HL-60/S4 treated with phorbol 12-myristate 13-acetate at 8.2 ng/mL for 4 days and 3 days (cell line): ENCODE measurements at regions not wholly inside any gene's neighbourhood (a gene's known extent, or its start where the extent isn't known, plus 50 kb on each side); places are given as distances from the start of the nearest gene placed in this dataset.
"Not testable (repeated sequence)": the region's sequence is repeated elsewhere in the genome, so short reads cannot be mapped to it uniquely, and the experiment has no call there.

Source experiments
- in situ Hi-C: fragments of 300-500 bp; cut with MboI; formaldehyde crosslinking; loops from 2 replicates; pipeline ENCODE4 v1.15.0; 2022; ENCODE audit warnings: low sequenced_read_pairs

DNA sequence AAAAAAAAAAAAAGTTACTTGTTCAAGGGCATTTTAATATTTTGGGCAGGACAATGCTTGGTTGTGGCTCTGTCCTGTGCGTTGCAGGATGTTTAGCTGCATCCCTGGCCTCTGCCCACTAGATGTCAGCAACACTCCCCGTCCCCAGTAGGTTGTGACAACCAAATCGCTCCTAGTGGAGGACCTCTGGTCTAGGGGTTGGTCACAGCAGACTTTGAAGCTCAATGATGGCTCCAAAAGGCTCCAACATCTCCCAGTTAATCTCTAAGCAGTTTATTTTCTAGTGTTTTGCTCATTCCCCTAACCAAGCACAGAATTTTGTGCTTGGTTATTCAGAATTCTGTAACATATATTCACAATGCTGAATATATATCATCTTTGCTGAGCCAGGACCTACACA, 67.0 kb downstream of the CHRNA1 start:
- in situ Hi-C loops: loop anchor here (25.0 kb wide), 1 partner anchor 235 kb away; no protein-coding TSS in a partner anchor

DNA sequence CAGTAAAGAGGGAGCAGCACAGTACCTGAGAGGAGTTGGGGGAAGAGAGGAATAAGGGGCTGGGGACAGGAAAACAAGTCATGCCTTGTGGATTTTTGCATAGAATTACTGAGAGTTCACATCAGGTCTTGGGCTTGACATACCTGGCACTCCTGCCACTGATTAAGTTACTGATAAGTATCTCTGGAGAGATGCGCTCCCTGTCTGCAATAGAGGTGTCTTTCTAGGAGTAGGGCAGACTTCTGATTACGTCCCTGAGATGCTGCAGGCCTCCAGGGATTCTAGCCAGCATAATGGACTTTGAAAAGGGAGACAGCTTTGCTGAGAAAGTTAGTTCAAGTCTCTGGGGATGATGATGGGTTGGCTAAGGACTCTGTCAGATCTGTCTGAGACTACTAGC, 69.4 kb downstream of the CHRNA1 start:
- in situ Hi-C loops: loop anchor here (25.0 kb wide), 1 partner anchor 233 kb away; no protein-coding TSS in a partner anchor

DNA sequence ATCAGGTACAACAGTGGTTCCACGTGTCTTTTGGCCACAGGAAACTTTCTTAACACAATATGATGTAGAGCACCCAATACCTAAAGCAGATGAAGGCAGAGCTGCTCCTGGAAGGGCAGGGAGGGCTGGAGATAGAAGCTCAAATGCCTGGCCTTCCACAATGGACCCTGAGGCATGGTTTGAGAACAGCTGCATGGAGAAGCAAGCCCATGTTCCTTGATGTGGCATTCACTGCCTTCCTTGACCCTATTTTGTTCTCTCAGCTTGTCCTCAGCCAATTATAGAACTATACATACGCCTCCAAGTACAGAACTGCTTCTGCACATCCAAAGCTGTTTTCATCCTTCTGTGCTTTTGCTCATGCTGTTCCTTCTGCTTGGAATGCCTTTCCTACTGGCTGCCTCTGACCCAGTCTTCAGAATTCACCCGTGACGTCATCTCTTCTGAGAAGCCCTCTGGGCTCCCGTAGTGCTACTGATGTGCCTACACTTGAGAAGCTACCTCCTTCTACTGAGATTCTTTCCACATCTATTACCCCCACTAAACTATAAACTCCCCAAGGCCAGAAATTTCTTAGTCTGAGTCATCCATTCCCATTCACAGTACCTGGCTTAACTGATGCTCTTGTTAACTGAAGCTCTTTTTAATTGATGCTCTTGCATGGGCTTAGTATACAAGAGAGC, 69.9 kb downstream of the CHRNA1 start:
- in situ Hi-C loops: loop anchor here (25.0 kb wide), 1 partner anchor 232 kb away; no protein-coding TSS in a partner anchor

DNA sequence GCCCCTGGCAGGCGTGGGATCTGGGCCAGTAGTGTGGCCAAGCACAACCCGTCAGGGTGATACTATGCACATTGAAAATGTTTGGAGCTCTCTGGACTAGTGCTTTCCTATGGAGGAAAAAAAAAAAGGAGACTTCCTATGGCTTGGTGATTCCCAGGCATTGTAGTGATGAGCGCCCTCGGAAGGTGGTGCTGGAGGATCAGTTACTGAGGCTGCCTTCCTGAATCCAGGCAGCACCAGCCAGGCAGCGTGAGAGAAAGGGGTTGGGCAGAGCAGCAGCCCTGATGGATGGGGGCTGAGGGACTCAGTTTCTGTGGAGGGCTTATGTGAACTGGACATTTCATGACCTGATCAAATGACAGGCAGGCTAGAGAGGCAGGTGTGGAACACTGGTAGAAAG, 70.9 kb downstream of the CHRNA1 start:
- in situ Hi-C loops: loop anchor here (25.0 kb wide), 1 partner anchor 231 kb away; no protein-coding TSS in a partner anchor

DNA sequence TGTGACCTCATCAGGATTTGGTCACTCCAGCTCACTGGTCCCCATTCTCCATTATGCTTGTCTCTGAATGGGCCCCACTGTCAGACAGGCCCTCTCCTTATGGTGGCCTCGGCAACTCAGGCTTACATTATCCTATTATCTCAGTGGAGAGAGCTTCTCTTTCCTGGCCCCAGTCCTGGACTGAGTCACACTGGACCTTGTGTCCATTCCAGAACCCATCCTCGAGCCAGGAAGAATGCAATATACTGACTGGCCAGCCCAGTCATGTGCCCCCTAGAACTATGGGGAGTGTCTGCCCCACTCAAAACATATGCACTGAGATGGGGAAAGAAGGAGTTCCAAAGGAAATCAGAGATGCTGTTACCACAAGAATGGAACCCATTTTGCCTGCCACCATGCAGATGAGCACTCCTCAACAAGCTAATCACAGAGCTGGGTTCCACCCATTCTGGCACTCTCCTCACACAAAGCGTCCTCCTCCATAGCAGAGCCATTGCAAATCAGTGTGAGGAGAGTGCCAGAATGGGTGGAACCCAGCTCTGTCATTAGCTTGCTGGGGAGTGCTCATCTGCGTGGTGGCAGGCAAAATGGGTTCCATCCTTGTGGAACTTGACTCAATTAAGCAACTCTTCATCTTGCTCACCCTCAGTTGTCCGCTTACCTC, 71.9 kb downstream of the CHRNA1 start:
- in situ Hi-C loops: loop anchor here (25.0 kb wide), 1 partner anchor 230 kb away; no protein-coding TSS in a partner anchor

DNA sequence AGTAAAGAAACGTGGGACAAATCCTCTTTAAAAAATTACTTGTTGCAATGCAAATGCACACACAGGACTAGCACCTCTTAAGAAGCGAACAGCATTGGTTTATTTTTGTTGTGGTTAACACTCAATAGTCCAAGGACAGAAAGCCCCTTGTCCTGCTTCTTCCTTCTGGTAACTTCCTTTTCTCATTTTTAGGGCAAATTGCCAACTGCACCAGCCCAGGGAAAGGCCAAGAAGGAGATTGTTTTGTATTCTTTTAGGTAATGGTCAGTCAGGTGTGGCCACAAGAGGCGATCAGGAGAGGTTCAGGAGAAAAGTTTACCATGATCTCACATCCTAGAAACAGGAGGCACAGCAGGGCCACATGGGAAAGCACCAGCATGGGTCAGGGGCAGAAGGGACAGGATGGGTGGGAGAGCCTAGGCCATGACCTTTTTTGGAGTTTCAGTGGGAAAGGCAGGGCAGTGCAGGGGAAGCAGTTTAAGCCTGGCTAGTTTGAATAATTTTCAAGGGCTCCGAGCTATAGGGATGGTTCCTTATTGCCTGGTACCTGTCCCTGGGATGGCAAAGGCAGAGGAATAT, 73.0 kb downstream of the CHRNA1 start:
- in situ Hi-C loops: loop anchor here (25.0 kb wide), 1 partner anchor 229 kb away; no protein-coding TSS in a partner anchor

DNA sequence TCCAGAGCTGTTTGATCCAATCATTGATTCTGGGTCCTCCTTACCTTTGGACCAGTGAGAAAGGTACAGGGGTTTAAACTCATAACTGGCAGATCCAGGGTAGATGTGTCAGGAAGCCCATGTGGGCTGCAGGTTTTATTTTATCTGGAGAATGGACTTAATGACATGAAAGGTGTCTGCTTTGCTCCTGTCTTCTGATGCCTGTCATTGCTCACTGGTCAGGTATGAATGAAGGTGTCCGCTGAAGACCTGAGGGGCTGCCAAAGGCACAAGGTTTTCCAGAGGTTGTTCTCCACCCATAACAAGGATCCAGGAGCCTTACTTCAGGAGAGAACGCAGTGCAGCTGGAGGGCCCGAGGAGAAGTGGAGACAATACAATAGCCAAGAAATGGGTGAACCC, 74.2 kb downstream of the CHRNA1 start:
- in situ Hi-C loops: loop anchor here (25.0 kb wide), 1 partner anchor 228 kb away; no protein-coding TSS in a partner anchor

DNA sequence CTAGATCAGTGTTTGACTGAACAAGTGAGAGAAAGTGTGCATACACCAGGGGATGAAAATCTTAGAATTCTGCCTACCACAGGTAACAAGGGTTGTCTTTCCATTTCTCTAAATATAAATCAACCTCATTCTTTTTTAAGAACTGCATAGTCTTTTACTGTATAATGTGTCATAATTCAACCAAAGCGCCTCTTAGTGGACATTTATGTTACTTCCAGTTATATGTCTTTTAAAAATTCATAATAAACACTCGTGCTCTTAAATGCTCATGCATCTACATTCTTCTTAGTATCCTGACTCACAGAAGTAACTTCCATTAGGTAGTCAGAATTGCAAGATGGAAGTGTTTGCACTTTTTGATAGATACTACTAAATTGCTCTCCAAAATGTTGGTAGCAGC, 76.2 kb downstream of the CHRNA1 start:
- in situ Hi-C loops: loop anchor here (25.0 kb wide), 1 partner anchor 226 kb away; no protein-coding TSS in a partner anchor

DNA sequence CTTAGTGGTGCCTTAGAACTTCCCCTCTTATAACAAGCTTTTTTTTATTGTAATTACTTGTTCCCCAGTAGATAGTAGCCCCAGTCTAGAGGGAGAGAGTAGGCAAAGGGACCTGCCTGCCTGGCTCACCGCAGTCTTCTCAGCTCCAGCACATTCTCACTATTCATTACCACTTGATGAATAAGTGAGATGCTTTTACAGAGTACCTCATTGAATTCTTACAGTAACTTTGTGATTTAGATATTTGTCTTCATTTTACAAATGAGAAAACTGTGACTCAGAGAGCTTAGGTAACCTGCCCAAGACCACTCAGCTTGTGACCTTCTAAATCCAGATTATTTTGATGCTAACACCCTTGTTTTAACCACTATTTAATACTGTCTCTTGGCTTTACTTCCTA, 77.8 kb downstream of the CHRNA1 start:
- in situ Hi-C loops: loop anchor here (25.0 kb wide), 1 partner anchor 224 kb away; no protein-coding TSS in a partner anchor

DNA sequence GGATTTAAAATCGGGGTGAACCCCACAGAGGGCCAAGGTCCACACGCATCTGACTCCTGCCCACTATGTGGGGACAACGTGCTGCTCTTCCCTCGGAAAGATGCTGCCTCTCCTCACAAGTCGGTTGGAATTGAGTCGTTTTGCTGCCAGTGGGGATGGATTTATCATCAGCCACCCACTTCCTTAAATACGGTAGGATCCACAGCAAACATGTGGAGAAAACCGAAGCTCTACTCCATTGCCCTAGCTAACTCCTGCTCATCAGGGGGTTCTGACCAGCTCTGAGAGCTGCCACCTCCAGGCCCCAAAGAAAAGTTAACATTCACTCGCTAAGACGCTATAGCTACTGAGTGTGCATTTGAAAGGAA, 80.9 kb downstream of the CHRNA1 start:
- in situ Hi-C loops: loop anchor here (25.0 kb wide), 1 partner anchor 221 kb away; no protein-coding TSS in a partner anchor

DNA sequence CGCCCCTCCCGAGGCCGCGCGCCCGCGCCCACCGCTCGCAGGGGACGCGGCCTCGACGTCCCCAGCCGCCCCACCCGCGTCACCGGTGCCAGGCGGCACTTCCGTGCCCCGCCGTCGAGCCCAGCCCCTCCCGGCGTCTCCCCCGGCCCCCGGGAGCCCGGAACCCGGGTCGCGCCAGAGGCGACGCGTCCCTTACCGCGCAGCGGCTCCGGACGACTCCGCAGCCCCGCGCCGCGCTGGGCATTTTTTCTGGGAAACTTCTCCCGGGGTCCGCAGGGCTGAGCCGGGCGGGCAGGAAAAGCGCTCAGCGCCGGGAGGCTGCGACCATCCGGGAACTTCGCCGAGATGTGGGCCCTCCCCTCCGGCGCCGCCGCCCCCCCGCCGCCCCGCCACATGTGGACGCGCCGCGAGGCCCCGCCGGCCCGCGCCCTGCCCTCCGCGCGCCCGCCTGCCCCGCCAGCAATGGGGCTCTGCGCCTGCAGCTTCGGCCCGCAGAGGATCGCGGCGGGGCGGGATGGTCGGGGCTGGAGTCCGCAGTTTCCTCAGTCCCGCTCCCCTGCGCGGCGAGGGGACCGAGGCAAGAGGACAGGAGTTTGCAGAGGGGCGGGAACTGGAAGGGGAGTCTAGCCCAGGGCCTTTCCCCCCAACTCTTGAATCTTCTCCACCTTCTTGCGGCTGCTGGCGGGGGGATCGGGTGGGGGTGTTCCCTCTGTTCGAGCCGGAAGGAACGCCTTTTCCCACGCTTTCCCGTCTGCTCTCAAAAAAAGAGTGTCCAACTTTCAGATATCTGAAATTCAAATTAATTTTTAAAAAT, 81.5 kb downstream of the CHRNA1 start:
- in situ Hi-C loops: loop anchor here (25.0 kb wide), 1 partner anchor 220 kb away; no protein-coding TSS in a partner anchor

DNA sequence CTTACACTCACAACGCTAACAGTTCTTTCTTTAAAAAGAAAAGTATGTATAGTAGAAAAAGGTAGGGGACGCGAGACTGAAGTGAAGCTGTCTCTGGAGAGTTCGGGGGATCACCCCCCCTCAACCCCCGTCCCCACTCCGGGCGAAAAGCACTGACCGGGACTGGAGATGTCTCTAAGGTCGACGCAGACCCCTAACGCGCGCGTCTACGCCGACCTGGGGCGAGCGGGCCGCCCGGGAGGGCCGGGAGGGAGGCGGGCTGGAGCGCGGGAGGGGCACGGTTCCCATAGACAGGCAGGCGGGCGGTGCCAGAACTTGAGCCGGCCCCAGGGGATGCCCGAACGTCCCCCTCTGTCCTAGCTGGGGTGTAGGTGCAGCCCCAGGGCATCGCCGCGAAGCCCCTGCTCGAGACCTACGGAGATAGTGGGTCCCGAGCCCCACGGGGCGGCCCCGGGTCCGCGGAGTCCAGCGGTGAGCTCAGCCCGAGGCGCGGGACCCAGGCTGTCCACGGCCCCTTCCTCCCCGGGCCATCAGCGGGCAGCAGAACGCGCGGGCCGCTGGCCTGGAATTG, 82.2 kb downstream of the CHRNA1 start:
- in situ Hi-C loops: loop anchor here (25.0 kb wide), 1 partner anchor 220 kb away; no protein-coding TSS in a partner anchor

DNA sequence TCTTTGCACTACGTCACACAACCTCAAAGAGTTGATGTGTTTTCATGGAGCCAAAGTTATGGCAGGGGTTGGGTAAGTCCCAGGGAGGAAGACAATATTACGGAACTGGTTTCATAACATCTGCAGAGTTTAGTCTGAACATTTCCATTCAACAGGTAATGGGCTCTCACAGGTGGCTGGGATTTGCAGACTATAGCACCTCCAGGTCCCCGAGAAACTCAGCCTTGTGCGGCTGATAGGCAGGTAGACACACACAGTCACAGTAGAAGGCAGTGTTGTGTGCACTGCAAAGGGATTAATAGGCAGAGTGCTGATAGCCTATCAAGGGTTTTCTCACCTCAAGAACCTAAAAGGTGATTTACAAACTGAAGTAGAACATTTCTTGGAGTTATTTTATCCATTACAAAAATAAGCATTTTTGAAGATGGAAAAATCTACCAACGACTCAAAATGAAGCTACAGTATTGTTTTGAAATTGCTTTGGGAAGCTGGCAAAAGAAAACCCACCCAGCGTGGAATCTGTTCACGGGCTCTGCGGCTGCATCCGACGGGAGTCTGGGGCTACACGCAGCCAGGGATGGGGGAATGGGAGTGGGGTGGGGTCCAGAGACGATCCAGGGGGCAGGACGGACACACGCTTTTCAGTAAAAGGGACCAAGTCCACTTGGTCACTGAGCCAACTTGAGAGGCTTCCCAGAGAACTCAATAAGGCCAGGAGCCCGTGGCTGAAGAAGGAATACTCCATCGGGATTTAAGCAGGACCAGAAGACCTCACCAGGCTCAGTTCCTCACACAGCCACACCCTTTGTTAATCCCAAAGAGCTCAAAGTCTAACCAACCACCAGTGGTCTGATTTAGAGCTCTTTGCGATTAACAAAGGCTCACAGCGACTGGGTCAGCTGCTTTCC, 82.9 kb downstream of the CHRNA1 start:
- in situ Hi-C loops: loop anchor here (25.0 kb wide), 1 partner anchor 219 kb away; no protein-coding TSS in a partner anchor

DNA sequence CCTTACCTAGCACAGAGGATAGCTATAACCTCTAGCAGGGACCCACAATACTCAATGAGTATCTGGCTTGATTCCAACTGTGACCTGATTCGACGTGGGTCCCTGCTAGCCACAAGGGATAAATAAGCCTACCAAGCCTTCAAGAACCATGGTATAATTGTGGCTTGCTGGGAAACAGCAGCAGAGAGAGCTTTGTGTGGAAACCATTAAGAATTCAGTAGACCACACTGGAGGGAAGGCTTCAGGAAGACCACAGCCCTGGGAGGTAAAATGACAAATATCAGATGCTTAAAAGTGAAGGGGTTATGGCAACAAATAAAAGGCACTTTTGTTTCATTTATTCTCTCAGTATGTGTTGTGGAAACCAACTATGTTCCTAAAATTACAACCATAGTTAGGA, 82.6 kb upstream of the WIPF1 start:
- in situ Hi-C loops: loop anchor here (25.0 kb wide), 1 partner anchor 218 kb away; no protein-coding TSS in a partner anchor

DNA sequence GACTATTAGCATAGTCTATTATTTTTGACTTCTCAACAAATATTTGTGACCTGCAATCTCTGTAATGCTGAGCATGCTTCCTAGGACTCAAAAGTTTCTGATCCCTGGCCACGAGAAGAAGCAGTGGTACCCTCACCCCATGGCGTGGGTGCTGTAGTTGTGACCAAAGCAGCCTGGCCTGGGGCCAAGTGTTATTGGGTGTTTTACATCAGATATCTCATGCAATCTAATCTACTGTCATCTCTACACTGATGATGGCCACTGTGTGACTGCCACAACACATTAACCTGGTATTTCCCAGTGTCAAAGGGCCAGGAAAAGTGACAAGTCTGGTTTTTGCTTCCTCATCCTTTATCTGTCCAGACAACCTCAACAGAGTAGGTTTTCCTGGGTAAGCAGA, 80.8 kb upstream of the WIPF1 start:
- in situ Hi-C loops: loop anchor here (25.0 kb wide), 1 partner anchor 216 kb away; no protein-coding TSS in a partner anchor

DNA sequence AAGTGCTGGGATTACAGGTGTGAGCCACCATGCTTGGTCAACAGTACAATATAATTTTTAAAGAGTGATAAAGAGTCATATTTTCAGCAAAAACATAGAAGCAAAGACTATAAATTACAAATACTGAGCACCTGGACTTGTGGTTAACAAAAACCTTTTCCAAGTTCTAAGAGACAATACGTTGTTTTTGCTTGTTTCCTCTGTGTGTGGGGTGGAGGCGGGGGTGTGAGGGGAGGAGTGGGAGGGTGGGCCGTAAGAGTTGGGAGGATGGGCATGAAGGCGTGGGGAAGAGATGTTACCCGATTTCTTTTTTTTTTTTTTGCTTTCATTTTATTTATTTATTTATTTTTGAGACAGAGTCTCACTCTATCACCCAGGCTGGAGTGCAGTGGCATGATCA, 78.0 kb upstream of the WIPF1 start:
- in situ Hi-C loops: loop anchor here (25.0 kb wide), 1 partner anchor 213 kb away; no protein-coding TSS in a partner anchor

DNA sequence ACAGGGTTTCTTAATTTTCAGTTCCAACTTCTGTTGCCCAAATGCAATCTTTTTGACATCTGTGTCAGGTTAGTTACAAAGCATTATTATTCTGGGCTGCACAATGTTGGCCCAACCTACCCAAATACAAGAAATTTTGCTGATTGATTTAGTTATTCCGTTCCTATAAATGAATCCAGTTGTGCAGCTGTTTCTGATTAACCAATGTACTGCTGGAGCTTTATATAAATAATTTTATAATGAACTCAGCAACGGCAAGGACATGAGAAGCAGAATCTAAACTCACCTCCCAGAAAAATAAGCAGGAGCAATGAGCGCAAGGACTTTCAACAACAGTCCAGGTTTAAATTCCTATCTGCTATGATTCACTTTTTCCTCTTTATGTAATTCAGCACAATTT, 76.3 kb upstream of the WIPF1 start:
- in situ Hi-C loops: no loop called here

DNA sequence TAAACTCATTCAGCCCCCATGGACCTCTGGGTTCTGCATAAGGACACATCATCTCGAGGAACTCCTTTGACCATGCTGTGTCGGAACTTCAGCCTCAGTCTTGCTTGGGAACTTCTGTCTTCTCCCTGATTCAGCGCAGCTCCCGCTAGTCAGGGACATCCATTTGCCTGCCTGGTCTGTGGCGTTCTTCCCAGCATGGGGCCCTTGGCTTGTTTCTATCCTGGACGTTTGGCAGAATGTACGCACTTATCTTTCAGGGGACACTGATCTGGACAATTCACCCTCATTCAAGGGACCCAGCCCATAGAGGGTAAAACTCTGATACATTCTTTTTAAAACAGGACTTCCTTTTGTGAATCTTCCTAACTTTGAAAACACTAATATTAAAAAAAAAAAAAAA, 75.8 kb upstream of the WIPF1 start:
- in situ Hi-C loops: no loop called here

DNA sequence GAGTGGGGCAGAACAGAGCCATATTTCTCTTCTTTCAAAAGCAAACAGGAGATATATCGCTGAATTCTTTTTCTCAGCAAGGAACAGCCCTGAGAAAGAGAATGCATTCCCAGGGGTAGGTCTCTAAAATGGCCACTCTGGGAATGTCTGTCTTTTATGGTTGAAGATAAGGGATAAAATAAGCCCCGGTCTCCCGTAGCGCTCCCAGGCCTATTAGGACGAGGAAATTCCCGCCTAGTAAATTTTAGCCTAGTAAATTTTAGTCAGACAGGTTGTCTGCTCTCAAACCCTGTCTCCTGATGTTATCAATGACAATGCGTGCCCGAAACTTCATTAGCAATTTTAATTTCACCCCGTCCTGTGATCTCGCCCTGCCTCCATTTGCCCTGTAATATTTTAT, 73.9 kb upstream of the WIPF1 start:
- in situ Hi-C loops: not testable (repeated sequence)
